NCI-H2029 (cell line): ENCODE measurements at regions not wholly inside any gene's neighbourhood (a gene's known extent, or its start where the extent isn't known, plus 50 kb on each side); places are given as distances from the start of the nearest gene placed in this dataset.

Source experiments
- DNase-seq: peaks from one replicate; lab custom pipeline; 2025; lab: John Stamatoyannopoulos, UW

DNA sequence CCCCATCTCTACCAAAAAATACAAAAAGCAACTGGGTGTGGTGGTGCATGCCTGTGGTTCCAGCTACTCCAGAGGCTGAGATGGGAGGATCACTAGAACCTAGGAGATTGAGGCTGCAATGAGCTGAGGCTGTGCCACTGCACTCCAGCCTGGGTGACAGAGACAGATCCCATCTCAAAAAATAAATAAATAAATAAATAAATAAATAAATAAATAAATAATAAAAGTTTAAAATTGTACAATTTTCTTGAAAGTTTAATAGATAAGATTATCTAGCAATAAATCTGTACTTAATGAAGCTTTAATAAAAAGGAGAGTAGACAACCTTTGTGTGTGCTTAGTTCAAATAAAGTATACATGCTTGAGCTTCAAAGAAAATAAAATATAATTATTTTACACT is 310.0 kb upstream of the LRIG3 start:
- no peak for DNase-seq

DNA sequence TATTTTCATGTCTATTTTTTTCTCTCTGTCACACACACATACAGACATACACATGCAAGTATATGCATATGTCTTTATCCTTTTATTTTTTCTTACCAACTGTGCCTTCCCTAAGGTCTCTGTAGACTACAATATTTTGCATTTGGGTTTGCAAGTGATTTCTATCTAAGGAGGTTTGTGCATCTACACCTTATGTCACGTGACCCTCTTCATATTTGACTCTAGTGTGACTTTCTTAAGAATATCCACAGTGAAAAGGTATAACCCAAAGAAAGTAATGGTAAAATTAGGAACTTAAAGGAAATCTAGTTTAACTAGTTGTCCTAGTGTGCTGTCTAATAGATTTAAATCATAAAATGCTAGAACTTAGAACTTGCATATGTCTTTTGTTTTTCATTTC is 298.8 kb upstream of the LRIG3 start:
- no peak for DNase-seq

DNA sequence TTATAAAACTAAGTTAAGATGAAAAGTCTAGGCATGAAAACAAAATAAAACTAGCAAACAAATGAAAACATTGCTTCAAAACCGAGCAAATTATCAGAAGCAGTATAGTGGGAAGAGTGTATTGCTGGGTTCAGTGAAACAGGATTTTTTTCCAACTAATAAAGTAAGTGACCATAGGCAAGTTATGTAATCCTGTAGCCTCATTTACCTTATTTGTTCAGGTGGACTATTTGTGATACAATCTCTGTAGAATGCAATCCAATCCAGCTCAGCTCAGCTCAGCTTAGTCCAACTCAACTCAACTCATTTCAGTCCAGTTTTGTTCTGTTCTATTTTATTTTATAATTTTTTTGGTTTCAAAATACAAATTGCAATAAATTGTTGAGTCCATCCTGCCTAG is 276.7 kb upstream of the LRIG3 start:
- DNase-seq, result no peak

DNA sequence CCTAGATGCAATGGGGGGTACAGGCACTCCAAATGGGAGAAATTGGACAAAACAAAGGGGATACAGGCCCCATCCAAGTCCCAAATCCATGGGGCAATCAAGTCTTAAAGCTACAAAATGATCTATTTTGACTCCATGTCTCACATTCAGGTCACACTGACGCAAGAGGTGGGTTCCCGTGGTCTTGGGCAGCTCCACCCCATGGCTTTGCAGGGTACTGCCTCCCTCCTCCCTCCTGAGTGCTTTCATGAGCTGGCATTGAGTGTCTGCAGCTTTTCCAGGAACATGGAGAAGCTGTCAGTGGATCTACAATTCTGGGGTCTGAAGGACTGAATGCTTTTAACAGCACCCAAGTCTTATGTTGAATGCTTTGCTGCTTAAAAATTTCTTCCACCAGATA is 274.5 kb upstream of the LRIG3 start:
- no peak for DNase-seq

DNA sequence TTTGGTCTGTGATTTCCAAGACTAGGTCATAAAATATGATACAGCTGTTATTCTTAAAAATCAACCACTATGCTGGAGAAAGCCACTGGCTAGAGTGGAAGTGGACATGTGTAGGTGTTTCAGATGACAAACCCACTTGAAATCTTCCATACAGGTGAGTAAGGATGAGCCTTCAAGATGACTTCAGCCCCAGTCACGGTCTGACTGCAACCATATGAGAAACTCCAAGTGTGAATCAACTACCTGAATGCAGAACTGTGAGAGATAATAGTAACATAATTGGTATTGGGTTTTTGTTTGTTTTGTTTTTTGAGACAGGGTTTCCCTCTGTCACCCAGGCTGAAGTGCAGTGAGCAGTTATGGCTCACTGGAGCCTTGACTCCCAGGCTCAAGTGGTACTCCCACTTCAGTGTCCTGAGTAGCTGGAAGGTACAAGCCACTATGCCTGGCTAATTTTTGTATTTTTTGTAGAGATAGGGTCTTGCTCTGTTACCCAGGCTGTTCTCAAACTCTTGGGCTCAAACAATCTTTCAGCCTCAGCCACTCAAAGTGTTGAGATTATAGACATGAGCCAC is 273.3 kb upstream of the LRIG3 start:
- no peak for DNase-seq

DNA sequence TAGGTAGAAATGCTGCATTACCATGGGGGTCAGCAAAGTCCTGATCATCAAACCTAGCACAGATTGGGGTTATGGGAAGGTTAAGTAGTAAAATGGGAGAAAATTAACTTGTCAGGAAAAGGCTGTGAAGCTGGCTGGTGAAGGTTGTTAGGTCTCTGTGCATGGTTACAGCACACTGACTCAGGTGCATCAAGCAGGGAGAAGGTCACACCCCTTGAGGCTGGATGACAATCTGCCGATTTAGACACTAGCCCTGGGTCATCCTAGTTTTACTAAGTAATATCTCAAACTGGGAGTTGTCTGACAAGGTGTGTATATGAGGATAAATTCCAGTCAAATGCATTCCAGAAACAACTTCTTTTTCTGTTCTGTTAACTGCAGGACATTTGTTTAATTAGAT is 271.1 kb upstream of the LRIG3 start:
- no peak for DNase-seq

DNA sequence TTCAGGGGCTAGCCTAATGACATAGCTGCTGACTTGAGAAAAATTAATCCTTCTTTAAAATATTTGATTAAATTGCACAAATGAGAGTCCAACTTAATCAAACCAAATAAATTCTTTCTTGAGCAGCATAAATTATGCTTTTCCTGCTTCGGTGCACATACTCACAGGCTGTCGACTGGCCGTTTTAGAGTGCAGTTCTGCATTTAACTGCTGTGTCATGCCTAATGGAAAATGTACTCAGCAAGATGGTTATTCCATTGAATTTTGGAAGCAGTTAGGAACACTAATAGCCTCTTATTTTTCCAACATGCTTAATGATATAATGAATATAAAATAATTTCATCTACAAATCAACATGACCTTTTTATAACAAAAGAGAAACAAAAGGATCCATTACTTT is 266.1 kb upstream of the LRIG3 start:
- DNase-seq, result no peak

DNA sequence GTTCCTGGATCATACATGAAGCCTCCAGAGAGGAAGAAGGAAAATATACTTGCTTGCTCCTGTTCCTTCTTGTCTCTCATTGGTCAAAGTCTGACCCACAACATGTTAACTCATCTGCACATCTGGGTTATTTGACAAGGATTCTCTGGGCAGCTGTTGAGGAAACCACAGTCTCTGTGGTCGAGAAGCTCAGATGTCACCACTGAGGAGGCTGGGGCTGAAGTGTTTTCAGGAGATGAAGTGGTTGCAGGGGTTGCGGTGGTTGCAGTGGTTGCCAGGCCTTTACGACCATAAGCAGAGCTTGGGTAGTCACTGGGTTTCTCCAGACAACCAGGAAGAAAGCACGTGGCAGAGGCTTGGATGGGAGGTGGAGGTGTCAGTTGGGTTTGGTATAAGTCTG is 265.0 kb upstream of the LRIG3 start:
- no peak for DNase-seq

DNA sequence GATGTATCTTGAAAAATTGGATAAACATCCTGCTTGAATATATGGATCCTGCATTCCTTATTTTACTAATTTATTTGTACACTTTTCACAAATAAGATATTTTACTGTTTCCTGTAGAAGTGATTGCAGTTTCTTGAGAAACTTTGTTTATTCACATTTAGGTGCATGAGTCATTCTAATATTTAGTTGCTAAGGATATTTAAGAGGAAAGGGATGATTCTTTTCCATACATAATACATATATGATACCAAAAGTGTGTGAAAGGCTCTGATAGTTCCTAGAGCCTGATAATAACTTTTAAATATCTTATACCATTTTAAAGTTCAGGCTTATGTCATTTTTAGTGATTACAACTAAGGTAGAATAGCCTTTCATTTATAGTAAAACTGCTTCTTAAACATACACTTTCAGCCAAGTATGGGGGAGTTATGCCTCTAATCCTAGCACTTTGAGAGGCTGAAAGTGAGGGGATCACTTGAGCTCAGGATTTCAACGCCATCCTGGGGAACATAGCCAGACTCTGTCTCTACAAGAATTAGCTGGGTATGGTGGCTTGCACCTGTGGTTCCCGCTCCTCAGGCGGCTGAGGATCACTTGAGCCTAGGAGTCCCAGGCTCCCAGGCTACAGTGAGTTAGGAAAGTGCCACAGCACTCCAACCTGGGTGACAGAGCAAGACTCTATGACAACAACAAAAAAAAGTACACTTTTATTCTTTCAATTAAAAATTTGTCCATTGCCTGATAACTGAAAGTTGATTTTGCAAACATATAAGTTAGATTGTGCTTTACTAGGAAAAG is 262.6 kb upstream of the LRIG3 start:
- DNase-seq, result no peak

DNA sequence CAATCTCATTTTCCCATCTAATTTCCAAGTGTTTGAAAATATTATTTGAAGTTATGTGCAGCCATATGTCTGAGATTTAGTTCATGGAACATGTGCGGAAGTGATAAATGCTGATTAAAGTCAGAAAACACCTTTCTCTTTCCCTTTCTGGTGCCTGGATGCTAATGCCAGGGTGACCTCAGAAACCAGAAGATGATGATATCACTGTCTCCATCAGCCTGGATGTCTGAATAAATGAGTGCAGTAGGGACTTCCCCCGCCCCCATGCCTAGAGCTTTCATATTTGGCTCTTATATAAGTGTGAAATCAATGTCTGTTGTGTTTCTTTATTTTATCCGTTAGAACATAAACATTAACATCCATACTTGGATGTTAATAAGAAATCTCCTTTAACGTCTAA is 261.9 kb upstream of the LRIG3 start:
- DNase-seq, result no peak

DNA sequence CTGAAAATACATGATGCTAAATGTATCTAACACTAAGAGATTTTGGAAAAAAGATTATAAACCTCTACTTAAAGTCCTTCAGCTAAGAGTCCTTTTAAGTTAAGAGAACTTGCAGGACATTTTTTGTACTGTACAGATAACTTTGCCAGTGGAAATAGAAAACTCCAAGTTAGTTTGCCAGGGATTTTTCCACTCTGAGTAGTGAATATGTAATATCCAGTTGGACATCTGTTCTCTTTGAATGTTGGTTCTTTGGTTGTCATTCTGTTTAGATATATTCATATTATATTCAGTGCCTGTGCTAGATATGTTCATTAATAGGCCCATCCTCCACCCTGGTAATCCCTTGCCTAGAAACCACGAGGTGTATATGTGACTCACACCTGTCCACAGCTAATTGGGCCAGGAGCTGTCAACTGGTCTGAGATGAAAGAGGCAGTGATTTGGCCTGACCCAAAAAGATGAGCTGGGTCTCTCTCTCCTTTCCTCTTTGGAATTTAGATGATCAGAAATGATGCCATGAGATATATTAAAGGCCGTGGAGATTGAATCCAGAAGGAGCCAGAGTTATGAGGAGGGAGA is 261.0 kb upstream of the LRIG3 start:
- no peak for DNase-seq

DNA sequence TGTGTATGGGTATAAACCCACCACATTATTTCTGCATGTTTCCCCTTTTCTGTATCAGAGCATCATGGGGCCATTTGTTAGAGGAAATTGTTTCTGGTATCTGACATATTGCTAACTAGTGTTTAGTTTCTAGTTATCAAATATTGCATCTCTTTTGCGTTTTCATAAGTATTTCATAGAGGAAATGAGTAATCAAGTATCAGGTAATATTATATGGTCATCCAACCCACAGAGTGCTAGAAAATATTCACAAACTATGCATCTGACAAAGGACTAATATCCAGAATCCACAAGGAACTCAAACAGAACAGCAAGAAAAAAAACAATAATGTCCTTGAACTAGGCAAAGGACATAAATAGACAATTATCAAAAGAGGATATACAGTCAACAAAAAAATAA is 258.9 kb upstream of the LRIG3 start:
- no peak for DNase-seq

DNA sequence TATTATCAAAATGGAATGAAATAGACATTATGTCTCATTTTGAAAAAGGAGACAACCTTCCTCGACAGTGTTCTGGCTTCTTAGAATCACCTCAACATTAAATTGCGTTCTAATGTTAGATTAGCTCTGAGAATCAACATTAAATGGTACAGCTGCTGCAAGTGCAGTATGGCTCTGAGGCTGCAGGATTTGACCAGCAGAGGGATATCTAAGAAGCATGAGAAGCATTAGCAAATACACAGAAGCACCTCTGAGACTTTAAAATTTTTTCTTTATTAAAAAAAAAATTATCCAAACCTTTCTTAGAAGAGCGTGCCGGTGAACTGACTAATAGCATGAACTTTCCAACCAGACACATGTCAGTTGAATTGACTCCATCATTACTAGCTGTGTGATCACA is 253.4 kb upstream of the LRIG3 start:
- DNase-seq, result no peak

DNA sequence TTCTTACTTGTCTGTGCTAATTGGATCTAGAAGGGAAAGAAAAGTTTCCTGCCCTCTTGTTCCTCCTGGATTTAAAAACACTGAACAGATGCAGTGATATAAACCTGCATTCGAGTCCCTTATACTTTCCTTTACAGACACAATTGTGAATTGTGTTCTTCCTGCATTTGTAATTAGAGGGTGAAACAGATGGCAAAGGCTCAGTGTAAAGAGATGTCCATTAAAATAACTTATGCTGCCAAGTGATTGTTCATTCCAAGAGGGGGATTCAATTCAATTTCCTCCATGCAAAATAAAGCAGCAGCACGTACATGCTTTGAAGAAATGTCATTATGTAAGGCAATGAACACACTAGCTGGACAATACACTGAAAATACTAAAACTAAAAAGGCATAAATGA is 248.3 kb upstream of the LRIG3 start:
- DNase-seq, result no peak

DNA sequence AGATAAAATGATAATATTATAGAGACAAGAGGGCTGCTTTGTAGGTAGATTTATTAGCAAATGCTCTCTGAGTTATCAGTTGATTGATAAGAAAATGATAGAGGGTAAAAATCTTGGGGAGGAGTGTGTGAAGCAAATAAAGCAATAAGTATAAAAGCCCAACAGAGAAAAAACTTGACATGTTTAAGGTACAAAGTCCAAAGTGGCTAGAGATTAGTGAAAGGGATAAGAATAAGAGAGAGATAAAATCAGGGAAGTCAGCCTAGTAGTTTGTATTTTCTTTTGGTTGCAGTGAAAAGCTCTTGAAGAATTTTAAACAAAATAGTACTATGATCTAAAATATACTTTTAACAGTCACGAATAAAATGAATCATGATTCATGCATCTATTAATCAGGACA is 246.2 kb upstream of the LRIG3 start:
- DNase-seq, result no peak

DNA sequence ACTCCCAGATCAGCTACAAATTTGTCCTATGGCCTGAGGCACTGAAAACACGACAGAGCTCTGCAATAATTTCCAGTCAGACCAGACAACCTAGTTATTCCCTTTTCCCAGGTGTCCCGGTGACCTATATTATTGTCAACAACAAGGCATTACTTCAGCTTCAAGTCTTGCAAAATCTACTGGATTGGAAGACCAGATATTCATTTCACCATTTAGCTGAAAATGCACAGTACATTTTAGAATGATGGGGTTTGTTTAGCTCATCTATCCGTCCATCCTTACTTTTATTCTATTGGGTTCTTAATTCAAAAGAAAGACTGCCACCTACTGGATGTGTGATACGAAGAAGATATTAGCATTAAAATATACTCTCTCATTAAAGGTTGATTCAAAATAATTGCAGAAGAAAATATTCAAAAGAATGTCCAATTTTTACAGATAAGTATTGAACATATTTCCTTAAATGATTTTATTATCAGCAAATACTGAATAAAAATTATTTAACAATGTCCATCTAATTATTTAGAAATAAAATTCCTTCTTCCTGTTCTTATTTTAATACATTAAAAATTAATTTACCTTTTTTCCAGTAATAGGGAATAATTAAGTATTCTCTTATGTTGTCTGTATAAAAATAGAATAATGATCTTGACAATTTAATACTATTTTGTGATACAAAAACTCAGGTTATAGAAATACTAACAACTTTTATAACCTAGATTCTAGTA is 244.9 kb upstream of the LRIG3 start:
- DNase-seq, result peak; percentile 26

DNA sequence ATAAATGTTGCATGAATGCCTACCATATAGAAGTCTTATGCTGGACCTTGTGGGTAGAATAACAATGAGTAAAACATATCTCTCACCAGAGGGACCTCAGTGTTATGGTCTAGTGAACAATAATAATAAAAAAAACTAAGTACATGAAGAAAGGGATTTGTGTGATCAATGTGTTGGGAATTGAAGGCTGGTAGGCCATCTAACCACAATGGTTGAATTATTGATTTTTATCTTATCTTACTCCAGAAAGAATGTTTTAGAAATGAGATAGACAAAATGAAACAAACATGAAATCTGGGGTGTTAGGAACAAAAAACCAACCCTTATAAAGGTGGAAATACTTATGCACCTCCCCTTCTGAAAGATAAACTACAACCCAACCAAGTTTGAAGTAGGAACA is 243.9 kb upstream of the LRIG3 start:
- DNase-seq, result no peak

DNA sequence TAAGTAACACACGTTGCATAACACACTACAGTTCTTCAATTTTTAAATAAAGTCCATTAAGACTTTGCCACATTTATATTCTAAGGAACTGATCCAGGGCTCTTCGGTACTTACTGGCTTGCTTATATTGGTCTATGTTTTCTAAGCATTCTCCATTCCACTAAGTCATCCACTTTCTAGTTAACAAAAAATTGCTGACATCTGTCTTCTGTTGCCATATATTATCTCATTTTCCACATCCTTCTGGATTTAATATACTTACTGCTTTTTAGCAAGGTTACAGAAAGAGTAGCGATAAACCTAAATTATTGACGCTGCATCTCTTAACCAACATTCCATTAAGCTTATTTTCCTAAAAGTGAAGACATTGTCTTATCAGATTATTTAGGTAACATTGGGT is 238.4 kb upstream of the LRIG3 start:
- no peak for DNase-seq

DNA sequence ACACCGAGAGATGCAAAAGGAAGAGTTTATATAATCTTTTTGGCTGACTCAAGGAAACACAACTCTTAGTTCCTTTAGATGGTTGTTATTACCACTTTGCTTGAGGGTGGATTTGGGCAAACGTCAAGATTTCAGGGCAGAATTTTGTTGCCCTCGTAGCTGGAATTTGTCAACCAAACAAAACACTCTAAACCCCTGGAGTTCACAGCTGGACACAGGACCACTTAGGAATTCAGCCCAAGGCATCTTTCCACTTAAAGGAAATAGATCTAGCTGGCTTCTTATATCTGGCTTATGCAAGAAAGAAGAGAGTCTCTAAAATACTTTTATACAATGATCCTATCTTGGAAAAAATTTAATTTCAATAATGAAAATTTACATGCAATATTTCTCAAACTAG is 237.8 kb upstream of the LRIG3 start:
- DNase-seq, result no peak

DNA sequence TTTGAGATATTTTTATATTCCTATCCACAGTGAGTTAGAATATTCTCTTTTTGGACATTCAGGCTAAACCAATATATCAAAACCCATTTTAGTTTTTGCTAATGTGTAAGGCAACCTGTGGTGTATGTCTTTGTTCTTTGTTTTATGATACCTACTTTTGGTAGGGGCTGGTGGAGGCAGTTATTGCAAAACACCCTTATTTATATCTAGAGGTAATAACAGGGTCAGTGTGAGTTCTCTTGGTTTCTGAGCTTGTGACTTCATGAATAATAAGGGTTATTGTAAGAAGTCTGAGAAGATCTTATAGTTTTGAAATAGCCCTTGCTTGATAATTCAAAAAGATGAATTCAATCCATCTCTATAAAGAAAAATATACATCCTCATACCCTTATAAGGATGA is 235.1 kb upstream of the LRIG3 start:
- DNase-seq, result no peak

DNA sequence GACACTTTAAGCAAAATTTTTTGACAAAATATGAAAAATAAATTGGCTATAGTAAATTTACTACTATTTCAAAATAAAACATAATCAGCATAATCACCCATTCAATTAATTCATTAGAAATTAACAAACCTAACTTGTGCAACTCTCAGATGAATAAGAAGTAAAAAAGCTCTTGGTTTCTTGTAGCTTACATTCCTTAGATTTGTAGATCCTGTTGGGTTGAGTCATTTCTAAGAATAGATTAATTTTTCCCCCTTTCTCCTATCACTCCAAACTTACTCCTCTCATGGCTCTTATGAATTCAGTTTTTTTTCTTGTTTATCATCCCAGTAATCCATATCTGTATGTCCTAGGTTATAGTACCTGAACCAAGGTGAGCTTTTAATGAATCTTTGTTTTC is 230.9 kb upstream of the LRIG3 start:
- no peak for DNase-seq

DNA sequence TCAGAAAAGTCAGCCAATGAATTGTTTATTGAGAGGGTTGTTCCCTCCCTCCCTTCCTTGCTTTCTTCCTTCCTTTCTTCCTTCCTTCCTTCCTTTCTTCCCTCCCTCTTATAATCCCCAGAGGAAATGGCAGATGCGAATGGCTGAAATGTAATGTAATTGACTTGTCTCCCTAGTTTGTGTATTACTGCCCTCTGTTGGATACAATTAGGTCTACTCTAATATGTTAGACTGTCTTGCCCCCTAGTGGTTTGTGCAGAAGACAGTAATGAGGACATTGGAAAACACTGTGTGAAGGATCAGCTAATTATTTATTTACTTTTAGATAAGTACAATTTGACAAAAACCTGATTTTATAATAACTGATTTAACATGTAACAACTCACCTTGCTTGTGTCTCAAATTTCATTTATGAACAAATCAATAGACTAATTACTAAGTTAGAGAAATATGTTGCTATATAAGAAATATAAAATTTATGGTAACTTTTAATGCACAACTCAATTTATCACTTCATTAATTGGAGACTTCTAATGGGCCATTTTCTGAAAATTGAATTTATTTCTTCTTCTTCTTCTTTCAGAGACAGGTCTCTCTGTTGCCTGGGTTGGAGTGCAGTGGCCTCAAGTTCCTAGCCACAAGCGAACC is 229.8 kb upstream of the LRIG3 start:
- peak; percentile 93 for DNase-seq

DNA sequence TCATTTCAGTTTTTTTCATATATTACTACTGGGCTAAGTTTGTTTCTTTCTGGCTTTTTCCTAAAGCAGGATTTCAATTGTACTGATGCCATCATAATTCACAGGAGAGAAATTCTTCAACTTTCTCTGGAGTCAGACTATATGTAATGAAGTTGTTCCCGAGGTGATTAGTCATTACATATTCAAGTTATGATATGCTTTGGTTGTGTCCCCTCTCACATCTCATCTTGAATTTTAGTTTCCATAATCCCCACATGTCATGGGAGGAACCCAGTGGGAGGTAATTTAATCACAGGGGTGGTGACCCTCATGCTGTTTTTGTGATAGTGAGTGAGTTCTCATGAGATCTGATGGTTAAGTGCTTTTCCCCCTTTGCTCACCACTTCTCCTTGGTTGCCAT is 227.5 kb upstream of the LRIG3 start:
- no peak for DNase-seq
